GM18870 (cell line): ENCODE measurements at regions not wholly inside any gene's neighbourhood (a gene's known extent, or its start where the extent isn't known, plus 50 kb on each side); places are given as distances from the start of the nearest gene placed in this dataset.

Source experiments
- ATAC-seq: cut with Tn5 transposase; IDR thresholded peaks from one replicate; pipeline ENCODE4 v1.9.1; 2021; ENCODE audit warnings: moderate library complexity; ENCODE audit not compliant: unreplicated experiment

GRCh38 chr2:163370169-163370886 is 365.5 kb downstream of the FIGN start:
- ATAC-seq = no peak

GRCh38 chr2:163369111-163369510 is 366.7 kb downstream of the FIGN start:
- ATAC-seq = no peak

GRCh38 chr2:163368655-163369054 is 367.2 kb downstream of the FIGN start:
- ATAC-seq = no peak

- ATAC-seq = no peak
Measured at GRCh38 chr2:163367825-163368582, 367.8 kb downstream of the FIGN start.

- ATAC-seq = no peak
Measured at GRCh38 chr2:163364736-163365135, 371.1 kb downstream of the FIGN start.

- ATAC-seq = no peak
Measured at GRCh38 chr2:163353551-163353950, 382.3 kb downstream of the FIGN start.

- no peak for ATAC-seq
Measured at GRCh38 chr2:163351966-163352365, 383.8 kb downstream of the FIGN start.

- ATAC-seq = no peak
Measured at GRCh38 chr2:163351143-163351542, 384.7 kb downstream of the FIGN start.

- ATAC-seq = no peak
Measured at GRCh38 chr2:163348857-163349380, 386.9 kb downstream of the FIGN start.

GRCh38 chr2:163347982-163348856 is 387.6 kb downstream of the FIGN start:
- ATAC-seq = no peak

- ATAC-seq = peak; percentile 92
Measured at GRCh38 chr2:163345795-163346573, 389.8 kb downstream of the FIGN start.

- ATAC-seq = no peak
Measured at GRCh38 chr2:163343316-163343715, 392.5 kb downstream of the FIGN start.

GRCh38 chr2:163341426-163341825 is 394.4 kb downstream of the FIGN start:
- ATAC-seq = no peak

GRCh38 chr2:163338270-163338669 is 397.5 kb downstream of the FIGN start:
- no peak for ATAC-seq

- no peak for ATAC-seq
Measured at GRCh38 chr2:163324677-163325076, 411.1 kb downstream of the FIGN start.

GRCh38 chr2:163319006-163319405 is 416.8 kb downstream of the FIGN start:
- no peak for ATAC-seq

- ATAC-seq = no peak
Measured at GRCh38 chr2:163314712-163315111, 421.1 kb downstream of the FIGN start.

GRCh38 chr2:163312713-163313112 is 423.1 kb downstream of the FIGN start:
- no peak for ATAC-seq

GRCh38 chr2:163306647-163307046 is 429.2 kb downstream of the FIGN start:
- ATAC-seq = no peak

GRCh38 chr2:163302141-163302540 is 433.7 kb downstream of the FIGN start:
- no peak for ATAC-seq
